ENCODE measurements at regions not wholly inside any gene's neighbourhood (a gene's known extent, or its start where the extent isn't known, plus 50 kb on each side); places are given as distances from the start of the nearest gene placed in this dataset.

- TF ChIP-seq CTCF (IDR thresholded peaks at IDR 0.05) = no peak
- no peak for TF ChIP-seq POLR2A (IDR thresholded peaks at IDR 0.05)
- 37 to 42% methylated on average over 2 of the region's 2 CpGs for WGBS, 2 donors
- no peak overlapping the region for H3K4me3 ChIP-seq (ENCODE audit: low read depth, poor library complexity, severe bottlenecking)
- DNase-seq (ENCODE audit: low spot score in 2 of 2) = no peak
- intact Hi-C loops (cut with DNase I; ENCODE audit: low total_unique reads) = no loop called here
These were observed 1254.8 kb upstream of the ADGRL3 start for GRCh38 chr4:59945277-59945676.

- no peak for DNase-seq (ENCODE audit: low spot score in 2 of 2)
- no peak for TF ChIP-seq POLR2A (IDR thresholded peaks at IDR 0.05)
- no peak for TF ChIP-seq CTCF (IDR thresholded peaks at IDR 0.05)
- intact Hi-C loops (cut with DNase I; ENCODE audit: low total_unique reads) = no loop called here
- WGBS, 2 donors = 46 to 58% methylated on average over 1 of the region's 1 CpG
- H3K4me3 ChIP-seq (ENCODE audit: low read depth, poor library complexity, severe bottlenecking) = no peak overlapping the region
These were observed 1254.4 kb upstream of the ADGRL3 start for GRCh38 chr4:59945716-59946115.

GRCh38 chr4:59956366-59956765, 1243.8 kb upstream of the ADGRL3 start:
- no peak for DNase-seq (ENCODE audit: low spot score in 2 of 2)
- intact Hi-C loops (cut with DNase I; ENCODE audit: low total_unique reads) = no loop called here
- 93 to 100% methylated on average over 1 of the region's 1 CpG for WGBS, 2 donors
- H3K4me3 ChIP-seq (ENCODE audit: low read depth, poor library complexity, severe bottlenecking) = no peak overlapping the region
- no peak for TF ChIP-seq POLR2A (IDR thresholded peaks at IDR 0.05)
- TF ChIP-seq CTCF (IDR thresholded peaks at IDR 0.05) = no peak

GRCh38 chr4:59960143-59960542, 1240.0 kb upstream of the ADGRL3 start:
- intact Hi-C loops (cut with DNase I; ENCODE audit: low total_unique reads) = no loop called here
- no peak overlapping the region for H3K4me3 ChIP-seq (ENCODE audit: low read depth, poor library complexity, severe bottlenecking)
- TF ChIP-seq CTCF (IDR thresholded peaks at IDR 0.05) (no peak), POLR2A (IDR thresholded peaks at IDR 0.05) (no peak)
- 69 to 77% methylated on average over 6 of the region's 6 CpGs for WGBS, 2 donors
- no peak for DNase-seq (ENCODE audit: low spot score in 2 of 2)

GRCh38 chr4:59966758-59967157, 1233.4 kb upstream of the ADGRL3 start:
- intact Hi-C loops (cut with DNase I; ENCODE audit: low total_unique reads) = no loop called here
- H3K4me3 ChIP-seq (ENCODE audit: low read depth, poor library complexity, severe bottlenecking) = no peak overlapping the region
- no peak for DNase-seq (ENCODE audit: low spot score in 2 of 2)
- TF ChIP-seq POLR2A (IDR thresholded peaks at IDR 0.05) = no peak
- TF ChIP-seq CTCF (IDR thresholded peaks at IDR 0.05) = no peak

GRCh38 chr4:59968796-59969195, 1231.3 kb upstream of the ADGRL3 start:
- intact Hi-C loops (cut with DNase I; ENCODE audit: low total_unique reads) = no loop called here
- TF ChIP-seq POLR2A (IDR thresholded peaks at IDR 0.05) (no peak), CTCF (IDR thresholded peaks at IDR 0.05) (no peak)
- WGBS, 2 donors = 93 to 96% methylated on average over 5 of the region's 5 CpGs

More at GRCh38 chr4:59968796-59969195, 1231.3 kb upstream of the ADGRL3 start:
- no peak for DNase-seq (ENCODE audit: low spot score in 2 of 2)
- H3K4me3 ChIP-seq (ENCODE audit: low read depth, poor library complexity, severe bottlenecking) = no peak overlapping the region

Data from lower leg skin (tissue), 4 donors.